Lower leg skin (tissue), 3 donors: ENCODE measurements at regions not wholly inside any gene's neighbourhood (a gene's known extent, or its start where the extent isn't known, plus 50 kb on each side); places are given as distances from the start of the nearest gene placed in this dataset.

Experiments
- POLR2A ChIP-seq, 2 donors: fragments of 450-650 bp; IDR thresholded peaks; one replicate each; pipeline ENCODE4 v1.6.1; 2016 to 2017; ENCODE audit warnings: antibody characterized with exemption in 2 of 2, mild to moderate bottlenecking in 1 of 2, moderate library complexity in 1 of 2
- TF ChIP-seq, protein P1 (sequence below), 3 donors: fragments of 450-650 bp; IDR thresholded peaks; one replicate each; pipeline ENCODE4 v1.5.1; 2016; ENCODE audit warnings: antibody characterized with exemption in 3 of 3, mild to moderate bottlenecking in 3 of 3, moderate library complexity in 2 of 3

DNA sequence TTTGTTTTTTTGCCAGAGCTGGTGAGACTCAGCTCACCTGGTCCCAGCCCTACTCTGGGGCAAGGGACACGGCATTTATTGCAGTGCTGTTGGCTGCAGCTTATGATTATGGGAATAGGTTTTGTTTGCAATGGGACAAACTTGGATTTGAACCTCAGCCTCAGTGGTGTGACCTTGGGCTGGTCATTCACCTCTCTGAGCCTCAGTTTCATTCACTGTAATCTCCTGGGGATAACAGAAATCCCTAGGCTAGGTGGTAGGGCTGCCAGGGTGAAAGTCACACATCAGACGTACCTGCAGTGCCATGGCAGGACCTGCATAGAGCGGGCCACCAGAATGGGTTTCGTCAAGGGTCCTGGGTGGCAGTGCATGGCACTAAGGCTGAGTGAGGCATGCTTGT is 73.7 kb upstream of the MEDAG start:
- TF ChIP-seq, protein P1, sequence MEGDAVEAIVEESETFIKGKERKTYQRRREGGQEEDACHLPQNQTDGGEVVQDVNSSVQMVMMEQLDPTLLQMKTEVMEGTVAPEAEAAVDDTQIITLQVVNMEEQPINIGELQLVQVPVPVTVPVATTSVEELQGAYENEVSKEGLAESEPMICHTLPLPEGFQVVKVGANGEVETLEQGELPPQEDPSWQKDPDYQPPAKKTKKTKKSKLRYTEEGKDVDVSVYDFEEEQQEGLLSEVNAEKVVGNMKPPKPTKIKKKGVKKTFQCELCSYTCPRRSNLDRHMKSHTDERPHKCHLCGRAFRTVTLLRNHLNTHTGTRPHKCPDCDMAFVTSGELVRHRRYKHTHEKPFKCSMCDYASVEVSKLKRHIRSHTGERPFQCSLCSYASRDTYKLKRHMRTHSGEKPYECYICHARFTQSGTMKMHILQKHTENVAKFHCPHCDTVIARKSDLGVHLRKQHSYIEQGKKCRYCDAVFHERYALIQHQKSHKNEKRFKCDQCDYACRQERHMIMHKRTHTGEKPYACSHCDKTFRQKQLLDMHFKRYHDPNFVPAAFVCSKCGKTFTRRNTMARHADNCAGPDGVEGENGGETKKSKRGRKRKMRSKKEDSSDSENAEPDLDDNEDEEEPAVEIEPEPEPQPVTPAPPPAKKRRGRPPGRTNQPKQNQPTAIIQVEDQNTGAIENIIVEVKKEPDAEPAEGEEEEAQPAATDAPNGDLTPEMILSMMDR (IDR thresholded peaks at IDR 0.05), result no peak
- no peak for TF ChIP-seq POLR2A (IDR thresholded peaks at IDR 0.05)
